Neural crest cell (in vitro differentiated cells): ENCODE measurements at regions not wholly inside any gene's neighbourhood (a gene's known extent, or its start where the extent isn't known, plus 50 kb on each side); places are given as distances from the start of the nearest gene placed in this dataset.

ENCODE experiments used
- DNase-seq: peaks from one replicate; pipeline ENCODE4 v3.0.0; 2021; ENCODE audit warnings: low read depth, mixed read lengths, low spot score
- H3K27ac Mint-ChIP-seq: one replicate; pipeline ENCODE4 v1.8.0; 2021; ENCODE audit warnings: mild to moderate bottlenecking, mixed read lengths; ENCODE audit not compliant: unreplicated experiment
- H3K27me3 Mint-ChIP-seq: 2 replicates; pipeline ENCODE4 v1.8.0; 2021; ENCODE audit warnings: low read depth, mild to moderate bottlenecking, mixed read lengths
- H3K36me3 Mint-ChIP-seq: 2 replicates; pipeline ENCODE4 v1.8.0; 2021; ENCODE audit warnings: low read depth, mild to moderate bottlenecking, mixed read lengths
- H3K4me1 Mint-ChIP-seq: 2 replicates; pipeline ENCODE4 v1.8.0; 2021; ENCODE audit warnings: mixed read lengths
- H3K4me3 Mint-ChIP-seq: one replicate; pipeline ENCODE4 v1.8.0; 2021; ENCODE audit warnings: mild to moderate bottlenecking, mixed read lengths
- H3K9me3 Mint-ChIP-seq: 2 replicates; pipeline ENCODE4 v1.8.0; 2021; ENCODE audit warnings: mixed read lengths
- CTCF ChIP-seq: fragments of 200-600 bp; sonication (generic); conservative IDR thresholded peaks from 2 replicates; pipeline ENCODE4 v1.5.0; 2021; ENCODE audit warnings: antibody characterized with exemption, mild to moderate bottlenecking

- H3K27ac Mint-ChIP-seq: no peak overlapping the region
Observed at GRCh38 chr16:87126403-87127025, 190.7 kb downstream of the C16orf95 start.

GRCh38 chr16:87127061-87127765, 190.0 kb downstream of the C16orf95 start:
- peaks cover 36% of the 10 kb centered on the region for H3K4me1 Mint-ChIP-seq

More at GRCh38 chr16:87126403-87127025, 190.7 kb downstream of the C16orf95 start:
- Mint-ChIP-seq H3K4me3 (no peak overlapping the region), H3K27me3 (peaks cover 3% of the 10 kb centered on the region), H3K4me1 (peaks cover 29% of the 10 kb centered on the region), H3K9me3 (no peaks in the 10 kb centered on the region), H3K36me3 (no peaks in the 10 kb centered on the region)
- no peak for TF ChIP-seq CTCF
- no peak for DNase-seq

GRCh38 chr16:87127766-87128147, 189.4 kb downstream of the C16orf95 start:
- no peak overlapping the region for H3K4me3 Mint-ChIP-seq
- TF ChIP-seq CTCF: no peak
- H3K9me3 Mint-ChIP-seq: no peaks in the 10 kb centered on the region
- peaks cover 11% of the 10 kb centered on the region for H3K27me3 Mint-ChIP-seq
- H3K4me1 Mint-ChIP-seq: peaks cover 41% of the 10 kb centered on the region
- DNase-seq: no peak
- H3K27ac Mint-ChIP-seq: no peak overlapping the region
- H3K36me3 Mint-ChIP-seq: no peaks in the 10 kb centered on the region

More at GRCh38 chr16:87127061-87127765, 190.0 kb downstream of the C16orf95 start:
- Mint-ChIP-seq H3K36me3 (no peaks in the 10 kb centered on the region), H3K27me3 (peaks cover 7% of the 10 kb centered on the region), H3K4me3 (no peak overlapping the region), H3K9me3 (no peaks in the 10 kb centered on the region), H3K27ac (no peak overlapping the region)
- no peak for TF ChIP-seq CTCF
- no peak for DNase-seq

- Mint-ChIP-seq H3K36me3 (no peaks in the 10 kb centered on the region), H3K4me3 (no peak overlapping the region), H3K27me3 (peaks cover 11% of the 10 kb centered on the region), H3K4me1 (peaks cover 56% of the 10 kb centered on the region), H3K27ac (no peak overlapping the region), H3K9me3 (no peaks in the 10 kb centered on the region)
- no peak for DNase-seq
- TF ChIP-seq CTCF: no peak
Observed at GRCh38 chr16:87129771-87130170, 187.4 kb downstream of the C16orf95 start.

- Mint-ChIP-seq H3K36me3 (peaks cover 3% of the 10 kb centered on the region), H3K4me1 (peaks cover 60% of the 10 kb centered on the region), H3K9me3 (no peaks in the 10 kb centered on the region), H3K27me3 (peaks cover 11% of the 10 kb centered on the region), H3K4me3 (no peak overlapping the region), H3K27ac (no peak overlapping the region)
- DNase-seq: no peak
- no peak for TF ChIP-seq CTCF
Observed at GRCh38 chr16:87131061-87131995, 185.9 kb downstream of the C16orf95 start.
